ENCODE measurements at regions not wholly inside any gene's neighbourhood (a gene's known extent, or its start where the extent isn't known, plus 50 kb on each side); places are given as distances from the start of the nearest gene placed in this dataset.

DNA sequence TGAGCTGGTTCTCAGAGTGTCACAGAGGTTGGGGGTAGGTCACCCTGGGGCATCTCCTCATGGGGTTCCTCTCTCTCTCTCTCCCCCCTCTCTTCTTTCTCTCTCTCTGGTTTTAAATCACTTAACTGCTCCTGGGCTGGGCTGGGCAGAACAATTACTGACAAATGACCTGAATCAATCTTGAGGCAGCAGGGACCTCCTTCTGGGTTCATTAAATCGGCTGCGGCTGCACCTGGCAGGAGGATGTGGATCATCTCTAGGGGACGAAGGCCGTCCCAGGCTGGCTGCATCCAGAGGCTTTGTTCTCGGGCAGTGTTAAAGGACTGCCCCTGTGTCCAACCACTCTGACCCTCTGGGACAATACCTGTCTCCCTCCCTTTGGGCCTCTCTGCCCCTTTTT is 143.1 kb downstream of the TLE3 start:
- Histone ChIP-seq H3K27ac (ENCODE audit: low read length) (no peak overlapping the region), H3K4me3 (ENCODE audit: low read length in 2 of 2) (no peak overlapping the region), H3K9ac (ENCODE audit: low read length in 2 of 2) (no peak overlapping the region), H3K4me1 (ENCODE audit: control insufficient read depth, insufficient read depth, low read length) (no peaks in the 10 kb centered on the region), H3K36me3 (ENCODE audit: control insufficient read depth in 2 of 2, insufficient read depth in 2 of 2, low read length in 2 of 2) (no peaks in the 10 kb centered on the region), H3K9me3 (ENCODE audit: control insufficient read depth in 2 of 2, low read length in 2 of 2) (no peaks in the 10 kb centered on the region), H3K27me3 (ENCODE audit: control insufficient read depth in 1 of 2, insufficient read depth in 2 of 2, low read length in 2 of 2) (peaks cover 0 to 3% of the 10 kb centered on the region in 2 donors)

DNA sequence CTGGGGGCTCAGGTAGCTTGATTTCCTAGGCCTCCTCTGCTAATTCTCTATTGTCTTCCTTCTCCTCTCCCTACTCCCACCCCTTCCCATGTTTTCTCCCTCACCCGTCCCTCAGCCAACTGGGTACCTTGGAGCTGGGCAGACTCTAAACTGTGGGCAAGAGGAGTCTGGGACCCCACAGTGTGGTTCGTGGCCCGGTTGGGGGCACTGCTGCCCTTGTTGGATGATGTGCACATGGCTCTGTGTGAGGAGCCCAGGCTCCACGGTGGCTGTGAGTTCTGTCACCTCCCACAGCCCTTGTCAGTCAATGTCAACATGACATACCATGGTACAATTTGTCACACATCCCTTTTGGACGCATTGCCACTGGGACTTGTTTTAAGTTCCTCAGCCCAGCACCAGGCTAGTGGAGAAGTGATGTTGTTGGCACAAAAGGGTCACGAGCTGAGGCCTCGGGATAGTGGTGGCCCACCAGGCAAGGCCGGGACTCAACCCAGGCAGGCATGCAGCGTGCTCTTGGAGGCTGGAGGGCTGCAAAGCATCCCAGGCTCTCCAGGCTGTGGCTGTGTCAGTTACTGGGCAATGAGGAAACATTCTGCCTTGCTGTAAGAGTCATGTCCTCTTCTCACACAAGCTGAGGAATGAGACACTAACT is 142.3 kb downstream of the TLE3 start:
- no peak overlapping the region for H3K9ac ChIP-seq (ENCODE audit: low read length in 2 of 2)
- H3K36me3 ChIP-seq (ENCODE audit: control insufficient read depth in 2 of 2, insufficient read depth in 2 of 2, low read length in 2 of 2), result no peaks in the 10 kb centered on the region
- H3K27me3 ChIP-seq (ENCODE audit: control insufficient read depth in 1 of 2, insufficient read depth in 2 of 2, low read length in 2 of 2), result peaks cover 0 to 3% of the 10 kb centered on the region in 2 donors
- no peaks in the 10 kb centered on the region for H3K9me3 ChIP-seq (ENCODE audit: control insufficient read depth in 2 of 2, low read length in 2 of 2)
- no peak overlapping the region for H3K27ac ChIP-seq (ENCODE audit: low read length)
- H3K4me3 ChIP-seq (ENCODE audit: low read length in 2 of 2), result no peak overlapping the region
- H3K4me1 ChIP-seq (ENCODE audit: control insufficient read depth, insufficient read depth, low read length), result no peaks in the 10 kb centered on the region

DNA sequence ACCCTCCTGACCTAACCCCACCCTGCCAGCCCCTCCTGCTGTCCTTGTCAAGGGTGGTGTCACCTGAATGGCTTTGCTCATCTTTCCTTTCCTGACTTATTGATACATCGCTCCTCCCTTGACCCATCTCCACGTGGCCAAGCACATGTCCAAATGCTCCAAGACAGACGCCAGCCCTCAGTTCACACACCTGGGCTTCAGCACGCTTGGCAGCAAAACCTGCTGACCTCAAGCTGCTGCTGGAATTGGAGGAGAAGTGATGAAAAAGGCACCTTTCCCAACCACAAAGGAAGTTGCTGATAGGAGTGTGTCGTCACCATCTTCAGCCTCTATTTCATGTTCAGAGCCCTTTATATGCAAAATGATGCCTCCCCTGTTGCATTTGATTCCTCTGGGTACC is 141.3 kb downstream of the TLE3 start:
- peaks cover 0 to 3% of the 10 kb centered on the region in 2 donors for H3K27me3 ChIP-seq (ENCODE audit: control insufficient read depth in 1 of 2, insufficient read depth in 2 of 2, low read length in 2 of 2)
- H3K4me1 ChIP-seq (ENCODE audit: control insufficient read depth, insufficient read depth, low read length), result no peaks in the 10 kb centered on the region
- H3K27ac ChIP-seq (ENCODE audit: low read length), result no peak overlapping the region
- H3K4me3 ChIP-seq (ENCODE audit: low read length in 2 of 2), result no peak overlapping the region
- H3K9ac ChIP-seq (ENCODE audit: low read length in 2 of 2), result no peak overlapping the region
- H3K9me3 ChIP-seq (ENCODE audit: control insufficient read depth in 2 of 2, low read length in 2 of 2), result no peaks in the 10 kb centered on the region
- no peaks in the 10 kb centered on the region for H3K36me3 ChIP-seq (ENCODE audit: control insufficient read depth in 2 of 2, insufficient read depth in 2 of 2, low read length in 2 of 2)

- H3K9me3 ChIP-seq (ENCODE audit: control insufficient read depth in 2 of 2, low read length in 2 of 2), result no peaks in the 10 kb centered on the region
- no peaks in the 10 kb centered on the region for H3K36me3 ChIP-seq (ENCODE audit: control insufficient read depth in 2 of 2, insufficient read depth in 2 of 2, low read length in 2 of 2)
Observed at GRCh38 chr15:69957175-69957574, 140.5 kb downstream of the TLE3 start.

GRCh38 chr15:69958496-69959084 is 139.1 kb downstream of the TLE3 start:
- H3K36me3 ChIP-seq (ENCODE audit: control insufficient read depth in 2 of 2, insufficient read depth in 2 of 2, low read length in 2 of 2), result no peaks in the 10 kb centered on the region
- no peak overlapping the region for H3K4me3 ChIP-seq (ENCODE audit: low read length in 2 of 2)
- H3K9ac ChIP-seq (ENCODE audit: low read length in 2 of 2), result no peak overlapping the region
- H3K27me3 ChIP-seq (ENCODE audit: control insufficient read depth in 1 of 2, insufficient read depth in 2 of 2, low read length in 2 of 2), result peaks cover 0 to 3% of the 10 kb centered on the region in 2 donors
- H3K9me3 ChIP-seq (ENCODE audit: control insufficient read depth in 2 of 2, low read length in 2 of 2), result no peaks in the 10 kb centered on the region
- no peaks in the 10 kb centered on the region for H3K4me1 ChIP-seq (ENCODE audit: control insufficient read depth, insufficient read depth, low read length)
- H3K27ac ChIP-seq (ENCODE audit: low read length), result no peak overlapping the region

More at GRCh38 chr15:69957175-69957574, 140.5 kb downstream of the TLE3 start:
- Histone ChIP-seq H3K27ac (ENCODE audit: low read length) (no peak overlapping the region), H3K9ac (ENCODE audit: low read length in 2 of 2) (no peak overlapping the region), H3K4me3 (ENCODE audit: low read length in 2 of 2) (no peak overlapping the region), H3K4me1 (ENCODE audit: control insufficient read depth, insufficient read depth, low read length) (no peaks in the 10 kb centered on the region), H3K27me3 (ENCODE audit: control insufficient read depth in 1 of 2, insufficient read depth in 2 of 2, low read length in 2 of 2) (peaks cover 0 to 3% of the 10 kb centered on the region in 2 donors)

- Histone ChIP-seq H3K27me3 (ENCODE audit: control insufficient read depth in 1 of 2, insufficient read depth in 2 of 2, low read length in 2 of 2) (no peaks in the 10 kb centered on the region), H3K36me3 (ENCODE audit: control insufficient read depth in 2 of 2, insufficient read depth in 2 of 2, low read length in 2 of 2) (no peaks in the 10 kb centered on the region), H3K4me3 (ENCODE audit: low read length in 2 of 2) (no peak overlapping the region), H3K4me1 (ENCODE audit: control insufficient read depth, insufficient read depth, low read length) (no peaks in the 10 kb centered on the region), H3K27ac (ENCODE audit: low read length) (no peak overlapping the region), H3K9ac (ENCODE audit: low read length in 2 of 2) (no peak overlapping the region), H3K9me3 (ENCODE audit: control insufficient read depth in 2 of 2, low read length in 2 of 2) (no peaks in the 10 kb centered on the region)
Observed at GRCh38 chr15:69962561-69962960, 135.2 kb downstream of the TLE3 start.

DNA sequence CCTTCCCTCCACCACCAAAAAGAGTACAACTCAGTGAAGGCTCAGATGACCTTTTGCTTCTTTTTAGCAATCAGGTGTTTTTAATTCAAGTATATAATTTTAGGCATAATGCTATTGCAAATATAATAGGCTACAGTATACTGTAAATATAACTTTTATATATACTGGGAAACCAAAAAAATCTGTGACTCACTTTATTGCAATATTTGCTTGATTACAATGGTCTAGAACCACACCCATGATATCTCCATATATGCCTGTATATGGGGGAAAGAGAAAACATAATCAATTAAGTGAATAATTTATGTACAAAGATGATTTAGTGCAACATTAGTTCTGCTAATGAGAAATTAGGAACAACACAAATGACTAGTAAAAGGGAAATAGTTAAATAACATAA is 134.3 kb downstream of the TLE3 start:
- Histone ChIP-seq H3K27ac (ENCODE audit: low read length) (no peak overlapping the region), H3K4me1 (ENCODE audit: control insufficient read depth, insufficient read depth, low read length) (no peaks in the 10 kb centered on the region), H3K9me3 (ENCODE audit: control insufficient read depth in 2 of 2, low read length in 2 of 2) (no peaks in the 10 kb centered on the region), H3K27me3 (ENCODE audit: control insufficient read depth in 1 of 2, insufficient read depth in 2 of 2, low read length in 2 of 2) (no peaks in the 10 kb centered on the region), H3K36me3 (ENCODE audit: control insufficient read depth in 2 of 2, insufficient read depth in 2 of 2, low read length in 2 of 2) (no peaks in the 10 kb centered on the region), H3K9ac (ENCODE audit: low read length in 2 of 2) (no peak overlapping the region), H3K4me3 (ENCODE audit: low read length in 2 of 2) (no peak overlapping the region)

DNA sequence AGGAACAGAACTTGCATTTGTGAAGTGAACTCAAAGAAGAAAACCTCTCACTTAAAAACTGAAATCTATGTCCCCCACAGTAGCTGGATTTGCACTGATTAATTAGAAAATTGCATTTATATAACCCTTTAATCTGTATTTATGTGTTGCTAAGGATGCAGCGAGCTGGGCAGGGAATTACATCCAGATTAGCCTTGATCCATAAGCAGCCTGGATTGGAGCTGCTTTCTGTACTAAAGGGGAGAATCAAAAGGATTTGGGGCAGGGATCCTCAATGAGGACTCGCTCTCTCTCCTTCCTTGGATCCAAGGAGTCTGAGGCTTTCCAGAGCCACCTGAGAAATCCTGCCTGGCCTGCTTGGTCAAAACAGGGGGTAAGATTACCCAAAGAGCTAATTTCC is 125.9 kb downstream of the TLE3 start:
- no peaks in the 10 kb centered on the region for H3K36me3 ChIP-seq (ENCODE audit: control insufficient read depth in 2 of 2, insufficient read depth in 2 of 2, low read length in 2 of 2)
- no peak overlapping the region for H3K9ac ChIP-seq (ENCODE audit: low read length in 2 of 2)
- H3K27ac ChIP-seq (ENCODE audit: low read length), result no peak overlapping the region
- H3K4me3 ChIP-seq (ENCODE audit: low read length in 2 of 2), result no peak overlapping the region
- peaks cover 4 to 11% of the 10 kb centered on the region in 2 donors for H3K27me3 ChIP-seq (ENCODE audit: control insufficient read depth in 1 of 2, insufficient read depth in 2 of 2, low read length in 2 of 2)
- H3K9me3 ChIP-seq (ENCODE audit: control insufficient read depth in 2 of 2, low read length in 2 of 2), result peaks cover 2 to 5% of the 10 kb centered on the region in 2 donors
- no peaks in the 10 kb centered on the region for H3K4me1 ChIP-seq (ENCODE audit: control insufficient read depth, insufficient read depth, low read length)

DNA sequence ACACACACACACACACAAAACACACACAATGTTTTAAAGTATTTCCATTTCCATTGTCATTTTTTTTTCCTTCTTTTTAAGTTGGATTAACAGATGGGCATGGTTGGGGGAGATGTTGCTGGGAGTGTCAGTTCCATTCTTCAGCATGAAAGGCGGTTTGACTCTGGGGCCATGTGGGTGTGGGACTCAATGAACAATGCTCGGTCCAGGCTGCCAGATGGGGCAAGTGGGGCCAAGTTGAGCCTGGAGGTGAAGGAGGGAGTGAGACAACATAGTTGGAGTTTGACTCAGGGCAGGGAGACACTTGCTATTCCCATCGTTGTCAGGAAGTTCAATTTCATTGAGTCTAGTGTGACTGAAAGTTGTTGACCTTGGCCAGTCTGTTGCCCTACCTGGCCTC is 125.3 kb downstream of the TLE3 start:
- Histone ChIP-seq H3K9me3 (ENCODE audit: control insufficient read depth in 2 of 2, low read length in 2 of 2) (peaks cover 2 to 5% of the 10 kb centered on the region in 2 donors), H3K4me1 (ENCODE audit: control insufficient read depth, insufficient read depth, low read length) (no peaks in the 10 kb centered on the region), H3K27ac (ENCODE audit: low read length) (no peak overlapping the region), H3K27me3 (ENCODE audit: control insufficient read depth in 1 of 2, insufficient read depth in 2 of 2, low read length in 2 of 2) (peaks cover 7 to 11% of the 10 kb centered on the region in 2 donors), H3K9ac (ENCODE audit: low read length in 2 of 2) (no peak overlapping the region), H3K36me3 (ENCODE audit: control insufficient read depth in 2 of 2, insufficient read depth in 2 of 2, low read length in 2 of 2) (no peaks in the 10 kb centered on the region), H3K4me3 (ENCODE audit: low read length in 2 of 2) (no peak overlapping the region)

DNA sequence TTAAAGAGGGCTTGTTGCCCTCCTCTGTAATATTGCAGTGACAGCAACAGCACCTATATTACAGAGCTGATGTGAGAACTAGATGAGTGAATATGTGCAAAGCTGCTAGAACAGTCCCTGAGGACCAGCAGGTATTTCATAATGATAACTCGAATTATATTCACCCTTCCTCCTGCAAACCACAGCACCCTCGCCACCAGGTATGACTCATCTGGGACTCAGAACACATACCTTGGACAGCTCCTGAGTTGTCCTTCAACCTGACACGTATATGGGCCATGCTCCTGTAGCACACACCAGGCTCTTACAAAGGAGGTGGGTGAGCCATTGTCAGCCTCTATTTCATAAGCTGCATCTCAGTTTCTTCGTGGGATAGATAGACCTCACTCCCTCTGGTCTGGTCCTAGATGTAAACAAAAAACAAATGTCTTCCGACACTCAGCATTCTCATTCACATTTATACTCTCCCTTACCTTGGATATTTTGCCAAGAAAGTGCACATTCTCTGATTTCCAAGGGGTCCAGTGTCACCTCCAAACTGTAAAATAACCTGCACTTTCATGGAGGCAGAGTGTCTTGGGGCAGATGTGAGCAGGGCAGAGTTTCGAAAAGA is 124.5 kb downstream of the TLE3 start:
- no peak overlapping the region for H3K4me3 ChIP-seq (ENCODE audit: low read length in 2 of 2)
- H3K36me3 ChIP-seq (ENCODE audit: control insufficient read depth in 2 of 2, insufficient read depth in 2 of 2, low read length in 2 of 2), result no peaks in the 10 kb centered on the region
- H3K9me3 ChIP-seq (ENCODE audit: control insufficient read depth in 2 of 2, low read length in 2 of 2), result peaks cover 5% of the 10 kb centered on the region in 2 donors
- no peaks in the 10 kb centered on the region for H3K4me1 ChIP-seq (ENCODE audit: control insufficient read depth, insufficient read depth, low read length)
- no peak overlapping the region for H3K27ac ChIP-seq (ENCODE audit: low read length)
- peaks cover 8 to 14% of the 10 kb centered on the region in 2 donors for H3K27me3 ChIP-seq (ENCODE audit: control insufficient read depth in 1 of 2, insufficient read depth in 2 of 2, low read length in 2 of 2)
- no peak overlapping the region for H3K9ac ChIP-seq (ENCODE audit: low read length in 2 of 2)

DNA sequence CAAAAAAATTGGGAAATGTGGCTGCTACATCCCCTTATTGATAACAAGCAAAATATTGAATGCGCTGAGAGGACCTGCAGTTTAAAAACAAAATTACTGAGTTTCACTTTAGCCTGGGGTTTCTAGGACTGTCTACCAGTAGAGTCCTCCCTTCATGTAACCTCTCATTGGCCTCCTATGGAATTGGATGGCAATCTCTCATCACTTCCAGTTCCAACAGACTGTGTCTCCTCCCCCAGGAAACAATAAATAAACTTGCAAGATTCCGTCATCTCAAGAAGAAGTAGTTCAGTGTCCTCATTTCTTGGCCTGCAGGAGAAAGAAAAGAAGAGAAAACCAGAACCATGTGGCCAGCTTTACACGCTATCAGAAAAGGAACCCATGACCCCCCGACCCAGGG is 123.8 kb downstream of the TLE3 start:
- Histone ChIP-seq H3K36me3 (ENCODE audit: control insufficient read depth in 2 of 2, insufficient read depth in 2 of 2, low read length in 2 of 2) (no peaks in the 10 kb centered on the region), H3K9me3 (ENCODE audit: control insufficient read depth in 2 of 2, low read length in 2 of 2) (peaks cover 5% of the 10 kb centered on the region in 2 donors), H3K9ac (ENCODE audit: low read length in 2 of 2) (no peak overlapping the region), H3K27me3 (ENCODE audit: control insufficient read depth in 1 of 2, insufficient read depth in 2 of 2, low read length in 2 of 2) (peaks cover 8 to 14% of the 10 kb centered on the region in 2 donors), H3K4me3 (ENCODE audit: low read length in 2 of 2) (no peak overlapping the region), H3K4me1 (ENCODE audit: control insufficient read depth, insufficient read depth, low read length) (no peaks in the 10 kb centered on the region), H3K27ac (ENCODE audit: low read length) (no peak overlapping the region)

All from stomach smooth muscle (tissue), 2 donors.